GM21360 (cell line): ENCODE measurements at regions not wholly inside any gene's neighbourhood (a gene's known extent, or its start where the extent isn't known, plus 50 kb on each side); places are given as distances from the start of the nearest gene placed in this dataset.

Experiments used
- ATAC-seq: cut with Tn5 transposase; IDR thresholded peaks from one replicate; pipeline ENCODE4 v1.9.1; 2021; ENCODE audit warnings: mild to moderate bottlenecking, moderate library complexity; ENCODE audit not compliant: unreplicated experiment

DNA sequence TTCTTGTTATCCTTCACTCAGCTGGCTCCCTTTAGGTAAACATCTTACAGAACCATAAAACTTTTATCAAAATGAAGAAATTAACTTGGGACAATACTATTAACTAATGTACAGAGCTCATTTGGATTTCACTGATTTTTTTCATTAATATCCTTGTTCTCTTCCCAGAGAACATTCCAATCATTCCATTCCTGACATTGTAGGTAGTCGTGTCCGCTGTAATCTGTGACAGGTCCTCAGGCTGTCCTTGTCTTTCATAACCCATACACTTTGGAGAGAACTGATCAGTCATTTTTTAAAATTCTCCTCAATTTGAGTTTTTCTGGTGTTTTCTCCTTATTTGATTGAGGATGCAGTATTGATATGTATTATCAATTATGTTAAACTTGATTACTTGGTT, 916.8 kb downstream of the GALC start:
- no peak for ATAC-seq

DNA sequence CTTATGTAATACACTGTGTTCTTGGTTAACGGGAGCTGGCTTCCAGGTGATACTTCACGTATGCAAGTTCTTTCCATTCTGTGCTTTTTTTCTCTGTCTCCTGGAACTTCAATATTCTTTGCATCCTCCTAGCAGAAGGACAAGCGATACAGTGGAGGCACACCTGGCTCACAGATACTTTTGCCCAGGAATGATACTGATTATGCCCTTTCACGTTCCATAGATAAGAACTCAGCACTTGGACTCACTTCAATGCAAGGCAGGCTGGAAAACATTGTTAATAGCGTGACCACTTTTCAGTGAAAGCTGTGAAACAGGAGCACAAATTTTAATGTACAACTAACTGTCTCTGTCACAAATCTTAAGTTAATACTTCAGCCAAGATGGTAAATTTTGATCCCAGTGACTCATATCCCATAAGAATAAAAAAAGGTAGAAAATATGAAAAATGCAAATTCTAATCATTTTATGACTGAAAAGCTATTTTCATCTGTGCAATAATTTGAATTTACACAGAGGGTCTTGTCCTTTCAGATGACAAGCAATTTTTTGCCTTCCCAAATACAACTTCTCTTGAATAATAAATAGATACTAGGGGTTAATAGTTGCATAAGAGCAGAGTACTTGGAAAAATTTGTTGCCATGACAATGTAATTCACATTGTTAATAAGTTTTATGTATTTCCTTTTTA, 919.0 kb downstream of the GALC start:
- ATAC-seq = no peak

DNA sequence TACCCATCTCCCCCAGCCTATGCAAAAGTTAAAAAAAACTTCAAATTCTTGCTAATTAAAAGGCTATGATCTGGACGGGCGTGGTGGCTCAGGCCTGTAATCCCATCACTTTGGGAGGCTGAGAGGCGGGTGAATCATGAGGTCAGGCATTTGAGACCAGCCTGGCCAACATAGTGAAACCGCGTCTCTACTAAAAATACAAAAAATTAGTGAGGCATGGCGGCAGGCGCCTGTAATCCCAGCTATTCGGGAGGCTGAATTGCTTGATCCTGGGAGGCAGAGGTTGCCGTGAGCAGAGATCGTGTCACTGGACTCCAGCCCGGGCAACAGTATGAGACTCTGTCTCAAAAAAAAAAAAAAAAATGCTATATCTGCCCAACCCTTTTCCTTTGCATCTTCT, 925.4 kb downstream of the GALC start:
- no peak for ATAC-seq

DNA sequence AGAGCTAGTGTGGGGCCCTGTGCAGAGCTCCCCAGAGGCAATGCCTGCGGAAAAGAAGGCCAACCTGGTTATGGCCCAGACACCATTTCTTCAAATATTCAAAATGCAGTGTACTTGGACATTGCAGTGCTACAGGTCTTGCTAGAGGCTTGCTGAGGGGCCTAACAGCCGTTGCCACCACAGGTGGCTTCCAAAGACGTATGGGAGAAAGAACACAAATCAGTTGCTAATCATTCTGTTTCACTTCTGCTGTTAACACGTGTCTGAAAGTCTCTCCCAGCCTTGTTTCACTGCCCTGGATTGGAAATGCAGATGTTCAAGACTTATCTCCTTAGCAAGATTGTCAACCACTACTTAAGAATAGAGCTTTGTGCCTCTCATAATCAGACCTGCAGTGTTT, 925.9 kb downstream of the GALC start:
- no peak for ATAC-seq

DNA sequence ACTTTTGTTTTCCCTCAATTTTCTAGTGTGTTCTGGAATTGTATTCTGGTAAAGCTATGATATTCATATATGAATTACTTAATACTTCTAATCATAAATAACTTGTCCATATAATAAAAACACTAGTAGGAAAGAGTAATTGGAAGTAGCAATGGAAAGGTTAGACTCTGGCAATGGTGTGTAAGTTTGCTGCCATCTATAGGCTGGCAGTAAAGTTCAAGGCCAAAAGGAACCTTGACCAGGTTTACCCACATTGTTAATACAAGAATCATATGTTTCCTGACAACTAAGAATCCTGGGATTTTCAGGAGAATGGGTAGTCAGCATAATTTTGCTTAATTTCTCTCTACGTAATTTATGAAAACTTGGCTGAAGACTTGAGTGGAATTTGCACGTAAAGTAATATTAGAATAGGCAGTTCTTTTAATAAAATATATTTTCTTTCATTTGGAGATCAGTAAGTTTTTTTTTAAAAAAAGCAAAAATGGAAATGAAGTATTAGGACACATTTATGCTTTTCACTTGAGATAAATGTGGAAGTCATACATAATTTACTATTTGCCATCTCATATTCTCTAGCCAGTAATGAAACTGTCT, 926.7 kb downstream of the GALC start:
- ATAC-seq = no peak

DNA sequence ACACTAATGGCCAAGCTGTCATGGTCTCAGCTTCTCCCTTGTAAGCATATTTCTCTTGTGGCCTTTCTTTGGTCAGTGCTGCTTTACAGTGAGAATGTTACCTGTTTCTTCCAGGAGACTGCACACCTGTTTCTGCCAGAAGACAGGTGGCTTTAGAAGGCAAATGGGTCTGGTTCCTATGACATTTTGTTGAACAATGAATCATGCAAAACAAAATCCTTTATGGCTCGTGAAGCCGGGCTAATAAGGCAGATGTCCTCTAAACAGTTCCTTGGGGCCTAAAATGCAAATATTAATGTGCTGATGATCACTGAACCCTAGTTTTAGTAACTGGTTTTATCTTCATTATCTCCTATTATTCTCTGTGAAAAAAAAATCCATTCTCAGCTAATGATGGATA, 927.6 kb downstream of the GALC start:
- no peak for ATAC-seq

DNA sequence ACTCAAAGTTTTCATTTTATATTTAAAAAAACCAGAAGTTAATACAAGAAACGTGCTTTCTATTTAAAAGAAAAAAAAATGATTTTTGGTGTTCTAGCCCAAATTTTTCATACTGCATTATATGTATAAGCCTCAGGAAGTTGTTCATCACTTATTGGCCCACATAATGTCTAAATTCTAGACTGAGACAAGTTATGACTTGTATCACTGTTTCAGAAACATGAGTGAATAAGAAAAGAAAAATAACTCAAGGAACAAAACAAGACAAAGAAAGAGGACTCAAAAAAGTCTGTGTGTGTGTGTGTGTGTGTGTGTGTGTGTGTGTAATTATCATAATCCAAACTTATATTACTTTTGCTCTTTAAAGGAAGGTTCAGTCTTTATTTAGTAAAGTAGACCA, 929.8 kb downstream of the GALC start:
- no peak for ATAC-seq

DNA sequence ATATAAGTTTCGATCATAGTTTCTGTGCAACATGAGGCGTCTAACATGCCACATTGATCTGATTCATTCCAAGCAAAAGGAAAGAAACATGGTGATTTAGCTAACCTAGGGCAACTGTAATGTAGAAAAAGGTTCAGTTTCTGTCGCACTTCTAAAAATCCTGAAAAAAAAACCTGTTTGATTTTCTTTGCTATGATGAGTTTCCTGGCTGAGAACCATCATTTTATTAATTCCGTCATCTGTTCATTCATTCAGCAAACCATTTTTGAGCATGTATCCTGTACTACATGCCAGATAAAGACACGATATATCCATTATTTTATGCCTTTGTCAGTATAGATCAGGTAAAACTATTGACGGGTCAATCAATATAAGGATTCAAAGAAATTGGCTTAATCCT, 932.6 kb downstream of the GALC start:
- no peak for ATAC-seq

DNA sequence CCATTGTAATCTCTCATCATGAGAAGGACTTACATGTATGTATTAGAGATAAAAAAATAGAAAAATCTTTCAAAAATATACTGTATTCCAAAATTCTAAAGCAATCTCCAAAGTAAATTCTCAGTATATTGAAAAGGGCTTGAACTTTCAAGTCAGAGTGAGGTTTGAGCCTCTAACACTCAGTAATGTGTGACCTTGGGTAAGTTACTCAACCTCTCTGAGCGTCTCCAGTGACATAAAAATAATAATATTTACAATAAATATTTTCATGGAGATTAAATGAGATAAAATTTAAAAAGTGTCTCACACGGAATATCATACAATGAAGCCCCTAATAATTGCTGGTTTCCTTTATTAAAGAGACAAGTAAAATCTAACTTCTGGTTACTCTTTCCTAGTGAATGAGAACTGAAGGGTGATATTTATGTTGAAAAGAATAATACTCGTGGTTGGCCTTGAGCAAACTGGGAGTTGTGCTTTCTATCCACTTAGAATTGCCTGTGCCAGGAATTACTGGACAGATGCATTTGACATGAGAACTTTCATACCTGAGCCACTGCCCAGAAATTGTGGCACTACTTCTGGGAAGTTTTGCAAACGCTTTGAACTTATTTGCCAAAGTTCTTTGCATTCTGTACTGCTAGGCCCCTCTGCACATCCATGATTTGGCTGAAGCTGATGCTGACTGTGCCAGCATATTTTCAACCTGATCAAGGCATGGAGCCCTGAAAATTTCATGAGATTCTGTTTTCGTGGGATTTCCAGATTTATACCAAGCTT, 933.7 kb downstream of the GALC start:
- no peak for ATAC-seq

DNA sequence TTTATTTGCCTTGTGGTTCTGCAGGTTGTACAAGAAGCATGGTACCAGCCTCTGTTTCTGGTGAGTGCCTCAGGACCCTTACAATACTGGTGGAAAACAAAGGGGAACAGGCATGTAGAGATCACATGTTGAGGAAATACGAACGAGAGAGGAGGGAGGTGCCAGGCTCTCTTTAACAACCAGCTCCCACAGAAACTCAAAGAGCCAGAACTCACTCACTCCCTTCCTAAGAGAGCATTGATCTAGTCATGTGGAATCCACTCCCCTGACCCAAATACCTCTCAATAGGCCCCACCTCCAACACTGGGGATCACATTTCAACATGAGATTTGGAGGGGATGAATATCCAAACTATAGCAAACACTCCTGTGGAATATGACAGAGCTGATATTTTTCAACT, 938.0 kb downstream of the GALC start:
- ATAC-seq = no peak

DNA sequence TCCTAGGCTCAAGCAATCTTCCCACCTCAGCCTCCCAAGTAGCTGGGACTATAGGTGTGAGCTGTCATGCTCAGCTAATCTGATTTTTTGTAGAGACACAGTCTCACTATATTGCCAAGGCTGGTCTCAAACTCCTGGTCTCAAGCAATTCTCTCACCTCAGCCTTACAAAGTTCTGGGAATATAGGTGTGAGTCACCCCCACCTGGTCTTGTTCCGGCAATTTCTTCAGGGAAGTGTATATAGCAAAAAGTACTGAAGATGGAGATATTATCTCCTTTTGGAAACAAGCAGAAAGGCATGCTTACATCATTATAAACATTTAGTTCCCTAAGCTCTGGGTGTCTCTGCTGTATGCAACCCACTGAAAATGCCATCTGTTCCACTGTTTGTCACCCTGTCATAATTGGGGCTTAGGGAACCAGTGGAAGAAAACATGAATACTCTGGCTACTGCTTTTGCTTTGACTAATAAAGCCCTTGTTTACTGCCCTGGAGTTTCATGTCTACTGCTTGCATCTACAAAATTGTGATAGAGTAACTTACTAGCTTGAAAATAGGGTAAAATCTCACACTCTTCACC, 940.2 kb downstream of the GALC start:
- no peak for ATAC-seq

DNA sequence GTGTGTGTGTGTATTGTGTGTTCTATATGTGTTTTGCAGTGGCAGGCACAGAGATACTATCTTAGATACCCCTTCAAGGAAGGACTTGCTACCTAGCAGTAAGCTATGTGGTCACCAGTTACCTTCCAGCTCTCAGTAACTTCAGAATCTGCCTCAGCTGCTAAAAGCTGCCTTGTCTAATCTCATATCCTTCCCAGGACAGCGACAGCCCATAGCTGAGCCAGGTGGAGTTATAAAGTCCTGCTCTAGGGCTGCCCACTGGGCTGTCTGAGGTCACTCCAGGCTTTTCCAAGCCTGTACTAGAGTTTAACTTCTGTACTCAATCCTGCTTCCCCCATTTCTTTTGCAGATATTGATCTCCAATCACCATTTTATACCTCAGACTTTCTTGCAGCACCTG, 942.6 kb downstream of the GALC start:
- no peak for ATAC-seq

DNA sequence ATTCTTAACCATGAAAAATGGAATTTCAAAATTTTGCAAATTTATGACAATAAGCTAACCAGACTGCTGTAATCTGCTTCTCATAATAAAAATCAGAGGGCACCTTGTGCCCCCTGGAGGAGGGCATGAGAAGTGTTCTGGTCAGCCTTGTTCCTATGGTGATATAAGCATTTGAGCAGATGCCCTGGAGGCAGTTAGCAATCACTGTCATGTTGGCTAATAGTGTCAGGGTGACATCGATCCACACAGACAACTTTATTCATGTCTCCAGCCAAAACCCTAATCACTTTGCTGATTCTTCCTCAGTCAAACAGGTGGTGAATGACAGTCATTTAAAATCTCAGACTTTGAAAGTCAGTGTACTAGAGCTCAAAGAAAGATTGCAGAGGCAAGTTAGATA, 943.0 kb downstream of the GALC start:
- ATAC-seq = no peak

DNA sequence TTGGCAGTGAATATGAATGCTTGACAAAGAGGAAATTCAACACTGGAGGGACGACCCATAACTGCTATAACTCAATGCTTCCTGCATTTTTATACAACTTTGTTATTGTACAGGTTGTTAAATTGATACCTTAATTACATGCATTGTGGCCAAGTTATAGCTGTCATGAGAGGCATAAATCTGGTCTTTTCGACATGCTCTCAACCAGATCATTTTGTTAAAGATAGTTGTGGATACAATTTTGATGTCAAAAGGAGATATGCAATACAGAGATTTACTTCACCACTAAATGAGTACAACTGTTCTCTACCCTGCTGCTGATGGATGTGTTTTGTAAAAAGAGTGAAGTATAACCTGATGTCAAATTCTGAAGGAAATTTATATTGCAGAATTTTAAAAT, 946.0 kb downstream of the GALC start:
- ATAC-seq = no peak

DNA sequence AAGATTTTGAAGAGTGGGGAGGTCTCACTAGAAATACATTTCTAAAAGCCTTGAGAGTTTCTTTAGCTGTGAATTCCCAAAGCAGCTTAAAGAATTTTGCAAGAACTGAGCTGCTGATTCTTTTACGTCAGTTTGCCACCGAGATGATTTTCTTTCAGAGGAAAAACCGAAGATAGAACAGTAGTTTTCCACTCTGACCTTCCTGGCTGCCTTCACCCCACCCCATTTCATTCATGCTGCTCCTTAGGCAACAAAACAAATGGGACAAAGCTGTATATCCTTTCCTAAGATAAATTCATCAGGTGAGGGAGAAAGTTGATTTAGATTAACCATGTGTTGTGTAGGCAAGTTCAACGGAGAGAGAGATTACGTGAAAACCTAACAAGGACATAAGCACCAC, 947.0 kb downstream of the GALC start:
- no peak for ATAC-seq

DNA sequence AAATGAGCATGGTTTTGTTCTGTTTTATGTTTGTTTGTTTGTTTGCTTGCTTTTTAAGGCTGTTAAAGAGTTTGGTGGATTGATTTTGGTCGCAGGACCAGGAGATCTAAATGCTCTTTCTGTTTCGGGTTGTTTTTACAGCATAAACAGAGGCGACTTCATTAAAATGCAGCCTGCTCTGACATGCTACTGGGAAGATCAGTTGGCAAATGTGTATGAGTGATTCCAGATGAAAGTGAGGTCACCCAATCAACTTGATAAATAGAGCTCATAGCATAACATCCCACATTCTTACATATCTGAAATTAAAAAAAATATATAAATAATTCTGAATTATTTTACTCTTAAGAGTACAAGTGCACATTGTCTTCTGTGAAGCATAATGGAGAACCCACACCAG, 947.7 kb downstream of the GALC start:
- ATAC-seq = no peak

DNA sequence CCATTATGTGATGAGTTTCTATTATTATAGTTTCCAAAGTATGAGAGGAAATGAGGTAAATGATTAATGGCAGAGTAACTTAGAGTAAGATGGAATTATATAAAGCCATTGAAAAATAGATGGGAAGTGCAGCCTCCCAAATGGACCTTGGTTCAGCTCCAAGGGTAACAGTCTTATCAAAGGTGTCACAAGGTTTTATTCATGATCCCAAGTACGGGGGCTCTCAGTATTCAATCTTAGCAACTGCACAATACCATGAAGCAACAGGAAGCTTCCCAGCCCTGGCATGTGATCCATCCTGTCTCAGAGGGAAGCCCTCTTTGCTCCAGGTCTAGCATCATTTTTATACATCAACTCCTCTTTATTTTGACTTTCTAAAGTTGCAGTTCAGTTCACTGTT, 948.2 kb downstream of the GALC start:
- ATAC-seq = no peak

DNA sequence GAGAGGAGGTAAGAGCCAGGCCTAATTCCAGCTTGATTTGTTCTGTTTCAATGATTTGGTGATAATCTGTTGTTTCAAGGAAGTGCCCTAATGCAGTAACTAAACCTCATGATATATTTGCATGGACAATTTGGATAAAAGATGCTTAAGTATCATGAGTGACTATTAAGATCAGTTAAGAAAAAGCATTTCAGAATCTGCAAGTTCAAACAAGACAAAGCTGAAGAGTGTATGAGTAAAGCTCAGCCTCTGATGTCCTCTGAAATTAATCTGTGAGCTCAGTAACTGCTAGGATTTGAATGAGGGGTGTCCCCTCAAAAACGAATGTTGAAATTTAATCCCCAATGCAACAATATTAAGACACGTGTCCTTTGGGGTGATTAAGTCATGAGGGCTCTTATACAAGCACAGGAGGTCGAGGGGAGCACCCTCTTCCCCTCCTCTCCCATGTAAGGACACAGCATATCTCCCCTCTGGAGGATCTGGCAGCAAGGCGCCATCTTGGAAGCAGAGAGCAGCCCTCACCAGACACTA, 949.2 kb downstream of the GALC start:
- ATAC-seq = no peak

DNA sequence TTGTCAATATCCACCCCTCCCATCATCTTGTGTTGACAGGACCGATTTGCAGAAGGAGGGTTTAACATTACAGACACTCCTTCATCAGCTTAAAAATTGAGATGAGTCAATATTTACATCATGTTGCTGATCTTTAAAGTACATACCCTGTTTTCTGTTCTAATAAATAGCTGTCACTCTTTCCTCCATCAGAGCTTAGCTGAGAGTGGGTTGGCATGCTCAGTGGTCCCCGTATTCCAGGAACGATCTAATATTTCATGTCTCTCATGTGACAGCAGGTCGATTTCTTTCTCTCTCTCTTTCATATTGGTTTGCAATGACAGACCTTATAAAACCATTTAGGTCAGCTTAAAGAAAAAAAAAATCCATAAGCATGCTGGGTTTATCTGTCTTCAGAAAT, 950.6 kb downstream of the GALC start:
- ATAC-seq = no peak

DNA sequence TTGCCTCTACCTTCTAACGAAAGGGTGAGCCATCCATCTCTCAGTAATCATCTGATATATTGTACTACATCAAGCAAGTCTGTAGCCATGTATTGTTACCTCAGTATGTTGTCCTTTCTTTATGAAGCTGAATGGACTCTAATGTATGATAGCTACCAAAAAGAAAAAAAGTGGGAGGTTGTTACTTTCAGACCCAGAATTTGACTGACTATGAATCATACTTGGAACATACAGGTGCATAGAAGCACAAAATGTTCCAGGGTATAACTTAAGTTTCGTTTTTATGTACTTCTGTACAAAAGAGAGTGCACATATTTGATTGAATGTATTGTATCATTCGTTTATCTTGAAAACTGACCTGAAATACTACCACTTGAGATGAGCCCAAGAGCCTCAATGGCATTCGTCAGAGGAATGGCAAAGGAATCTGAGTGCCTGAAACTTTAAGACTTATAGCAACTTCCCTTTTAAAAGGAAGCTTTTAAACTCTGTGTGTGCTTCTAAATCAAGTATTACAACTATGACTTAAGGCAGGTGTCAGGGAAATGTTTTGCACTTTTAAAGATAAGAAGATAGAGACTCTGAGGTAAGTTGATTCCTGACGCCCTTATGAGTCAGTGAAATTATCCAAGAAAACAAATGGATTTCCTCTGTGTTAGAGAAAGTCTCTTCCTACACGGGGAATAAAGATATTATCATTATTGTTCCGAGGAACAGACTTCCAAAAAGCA, 951.5 kb downstream of the GALC start:
- no peak for ATAC-seq

DNA sequence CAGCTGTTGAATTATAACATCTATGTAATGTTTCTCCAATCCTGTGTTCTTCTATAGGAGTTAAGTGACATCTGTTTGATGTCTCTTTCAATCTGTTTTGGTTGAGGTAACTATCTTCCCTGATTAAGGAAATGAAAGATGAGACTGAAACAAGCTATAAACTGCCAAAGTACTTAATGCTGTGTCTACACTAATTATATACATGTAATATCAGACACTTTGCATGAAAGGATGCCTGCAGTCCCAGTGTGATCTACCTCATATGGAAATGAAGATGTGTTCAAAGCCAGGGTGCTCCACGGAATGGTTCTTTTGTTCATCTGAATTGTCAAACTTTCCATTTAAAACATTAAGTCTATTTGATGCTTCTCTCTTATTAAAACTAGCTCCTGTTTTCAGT, 958.3 kb downstream of the GALC start:
- no peak for ATAC-seq
